GM23338 (cell line): ENCODE measurements at regions not wholly inside any gene's neighbourhood (a gene's known extent, or its start where the extent isn't known, plus 50 kb on each side); places are given as distances from the start of the nearest gene placed in this dataset.

Source experiments
- ATAC-seq: fragments of 200-7000 bp; cut with Tn5 transposase; 3 replicates; pipeline ENCODE4 v1.9.1; 2020
- DNase-seq: peaks from one replicate; pipeline ENCODE4 v3.0.0-alpha.2; 2015; ENCODE audit warnings: low spot score
- H2AFZ ChIP-seq: fragments of 200-600 bp; sonication (generic); 2 replicates; pipeline ENCODE4 v1.8.0; 2016; ENCODE audit warnings: antibody characterized with exemption, mild to moderate bottlenecking, moderate library complexity
- H3F3A ChIP-seq: fragments of 200-600 bp; sonication (generic); replicated peaks from 2 replicates; pipeline ENCODE4 v1.8.0; 2017; ENCODE audit warnings: antibody characterized with exemption, mixed run types, low read depth
- H3K27ac ChIP-seq: fragments of 200-600 bp; sonication (generic); 2 replicates; pipeline ENCODE4 v1.6.1; 2016; ENCODE audit warnings: low read depth
- H3K27me3 ChIP-seq: fragments of 200-600 bp; sonication (generic); 2 replicates; pipeline ENCODE4 v1.8.0; 2016; ENCODE audit warnings: mild to moderate bottlenecking, mixed run types, moderate library complexity; ENCODE audit not compliant: insufficient read depth
- H3K36me3 ChIP-seq: fragments of 200-600 bp; sonication (generic); 2 replicates; pipeline ENCODE4 v1.8.0; 2016; ENCODE audit warnings: mild to moderate bottlenecking; ENCODE audit not compliant: insufficient read depth
- H3K4me1 ChIP-seq: fragments of 200-600 bp; sonication (generic); 2 replicates; pipeline ENCODE4 v1.8.0; 2016; ENCODE audit warnings: mild to moderate bottlenecking, moderate library complexity; ENCODE audit not compliant: insufficient read depth
- H3K4me2 ChIP-seq: fragments of 200-600 bp; sonication (generic); 2 replicates; pipeline ENCODE4 v1.7.1; 2017; ENCODE audit warnings: mixed run types
- H3K4me3 ChIP-seq: fragments of 200-600 bp; sonication (generic); 2 replicates; pipeline ENCODE4 v1.6.1; 2016; ENCODE audit warnings: mixed run types
- H3K79me2 ChIP-seq: fragments of 200-600 bp; sonication (generic); replicated peaks from 2 replicates; pipeline ENCODE4 v1.8.0; 2017; ENCODE audit warnings: mild to moderate bottlenecking; ENCODE audit not compliant: insufficient read depth
- H3K9me2 ChIP-seq: fragments of 200-600 bp; sonication (generic); 2 replicates; pipeline ENCODE4 v1.8.0; 2017; ENCODE audit not compliant: insufficient read depth
- H4K20me1 ChIP-seq: fragments of 200-600 bp; sonication (generic); replicated peaks from 2 replicates; pipeline ENCODE4 v1.8.0; 2017; ENCODE audit warnings: mild to moderate bottlenecking; ENCODE audit not compliant: insufficient read depth
- H3K27ac Mint-ChIP-seq: 2 replicates; pipeline ENCODE4 v1.8.0; 2020; ENCODE audit warnings: inconsistent platforms, mild to moderate bottlenecking, moderate library complexity, mixed read lengths
- H3K27me3 Mint-ChIP-seq: 3 replicates; pipeline ENCODE4 v1.8.0; 2022; ENCODE audit warnings: low read depth, mild to moderate bottlenecking, moderate library complexity, mixed read lengths, inconsistent platforms; ENCODE audit not compliant: insufficient read depth, poor library complexity
- H3K36me3 Mint-ChIP-seq: 3 replicates; pipeline ENCODE4 v1.8.0; 2021; ENCODE audit warnings: low read depth, mild to moderate bottlenecking, inconsistent platforms, moderate library complexity, mixed read lengths
- H3K4me1 Mint-ChIP-seq: 3 replicates; pipeline ENCODE4 v1.8.0; 2020; ENCODE audit warnings: mild to moderate bottlenecking, inconsistent platforms, mixed read lengths
- H3K4me3 Mint-ChIP-seq: 3 replicates; pipeline ENCODE4 v1.8.0; 2021; ENCODE audit warnings: moderate library complexity, mild to moderate bottlenecking, inconsistent platforms, mixed read lengths
- H3K9me3 Mint-ChIP-seq: 3 replicates; pipeline ENCODE4 v1.8.0; 2020; ENCODE audit warnings: moderate library complexity, mild to moderate bottlenecking, inconsistent platforms, mixed read lengths
- EZH2 ChIP-seq: fragments of 200-600 bp; sonication (generic); IDR thresholded peaks from one replicate; pipeline ENCODE4 v1.8.0; 2017; ENCODE audit warnings: antibody characterized with exemption, mild to moderate bottlenecking, low read depth; ENCODE audit not compliant: unreplicated experiment
- EZH2phosphoT487 ChIP-seq: fragments of 200-600 bp; sonication (generic); IDR thresholded peaks from one replicate; pipeline ENCODE4 v1.8.1; 2018; ENCODE audit warnings: antibody characterized with exemption; ENCODE audit not compliant: unreplicated experiment
- POLR2AphosphoS5 ChIP-seq: IDR thresholded peaks from 2 replicates; pipeline ENCODE4 v1.6.1; 2016; ENCODE audit warnings: antibody characterized with exemption, low read depth
- TF ChIP-seq, protein P1 (sequence below), 2 experiments: fragments of 200-600 bp in 1 of 2; sonication (generic) in 1 of 2; conservative IDR thresholded peaks; 2 replicates each; pipeline versions ENCODE4 v1.5.1 to v1.6.1; 2016 to 2017; ENCODE audit warnings: antibody characterized with exemption in 2 of 2, low read depth in 2 of 2, mild to moderate bottlenecking in 2 of 2, moderate library complexity in 1 of 2
- TF ChIP-seq, protein P2 (sequence below): IDR thresholded peaks from one replicate; pipeline ENCODE4 v1.6.1; 2018; ENCODE audit warnings: antibody characterized with exemption; ENCODE audit not compliant: unreplicated experiment
- TF ChIP-seq, protein P3 (sequence below): IDR thresholded peaks from 2 replicates; pipeline ENCODE4 v1.6.1; 2016; ENCODE audit warnings: antibody characterized with exemption

DNA sequence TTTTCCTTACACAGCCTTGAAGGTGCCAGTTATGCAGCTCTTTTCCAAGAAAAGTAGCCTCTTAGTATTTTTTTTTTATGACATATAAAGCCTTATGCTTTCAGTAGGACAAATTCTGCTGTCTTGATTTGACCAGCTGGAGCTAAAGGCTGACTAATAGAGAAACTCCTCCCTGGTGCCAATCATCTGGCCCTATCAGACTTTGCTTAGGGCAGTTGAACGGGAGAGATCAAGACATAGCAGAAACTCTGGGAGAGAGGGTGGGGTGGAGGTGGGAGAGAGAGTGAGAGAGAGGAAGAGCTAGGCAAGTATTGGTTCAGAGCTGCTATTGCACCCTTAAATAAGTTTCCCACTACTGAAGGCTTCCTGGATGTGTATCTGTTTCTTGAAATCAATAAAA lies 100.2 kb downstream of the SEC61B start (continued):
- TF ChIP-seq, protein P1, sequence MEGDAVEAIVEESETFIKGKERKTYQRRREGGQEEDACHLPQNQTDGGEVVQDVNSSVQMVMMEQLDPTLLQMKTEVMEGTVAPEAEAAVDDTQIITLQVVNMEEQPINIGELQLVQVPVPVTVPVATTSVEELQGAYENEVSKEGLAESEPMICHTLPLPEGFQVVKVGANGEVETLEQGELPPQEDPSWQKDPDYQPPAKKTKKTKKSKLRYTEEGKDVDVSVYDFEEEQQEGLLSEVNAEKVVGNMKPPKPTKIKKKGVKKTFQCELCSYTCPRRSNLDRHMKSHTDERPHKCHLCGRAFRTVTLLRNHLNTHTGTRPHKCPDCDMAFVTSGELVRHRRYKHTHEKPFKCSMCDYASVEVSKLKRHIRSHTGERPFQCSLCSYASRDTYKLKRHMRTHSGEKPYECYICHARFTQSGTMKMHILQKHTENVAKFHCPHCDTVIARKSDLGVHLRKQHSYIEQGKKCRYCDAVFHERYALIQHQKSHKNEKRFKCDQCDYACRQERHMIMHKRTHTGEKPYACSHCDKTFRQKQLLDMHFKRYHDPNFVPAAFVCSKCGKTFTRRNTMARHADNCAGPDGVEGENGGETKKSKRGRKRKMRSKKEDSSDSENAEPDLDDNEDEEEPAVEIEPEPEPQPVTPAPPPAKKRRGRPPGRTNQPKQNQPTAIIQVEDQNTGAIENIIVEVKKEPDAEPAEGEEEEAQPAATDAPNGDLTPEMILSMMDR (conservative IDR thresholded peaks at IDR 0.05; ENCODE audit: low read depth in 2 of 2) = no peak
- TF ChIP-seq EZH2phosphoT487 (no peak), EZH2 (no peak), POLR2AphosphoS5 (no peak)
- TF ChIP-seq, protein P2, sequence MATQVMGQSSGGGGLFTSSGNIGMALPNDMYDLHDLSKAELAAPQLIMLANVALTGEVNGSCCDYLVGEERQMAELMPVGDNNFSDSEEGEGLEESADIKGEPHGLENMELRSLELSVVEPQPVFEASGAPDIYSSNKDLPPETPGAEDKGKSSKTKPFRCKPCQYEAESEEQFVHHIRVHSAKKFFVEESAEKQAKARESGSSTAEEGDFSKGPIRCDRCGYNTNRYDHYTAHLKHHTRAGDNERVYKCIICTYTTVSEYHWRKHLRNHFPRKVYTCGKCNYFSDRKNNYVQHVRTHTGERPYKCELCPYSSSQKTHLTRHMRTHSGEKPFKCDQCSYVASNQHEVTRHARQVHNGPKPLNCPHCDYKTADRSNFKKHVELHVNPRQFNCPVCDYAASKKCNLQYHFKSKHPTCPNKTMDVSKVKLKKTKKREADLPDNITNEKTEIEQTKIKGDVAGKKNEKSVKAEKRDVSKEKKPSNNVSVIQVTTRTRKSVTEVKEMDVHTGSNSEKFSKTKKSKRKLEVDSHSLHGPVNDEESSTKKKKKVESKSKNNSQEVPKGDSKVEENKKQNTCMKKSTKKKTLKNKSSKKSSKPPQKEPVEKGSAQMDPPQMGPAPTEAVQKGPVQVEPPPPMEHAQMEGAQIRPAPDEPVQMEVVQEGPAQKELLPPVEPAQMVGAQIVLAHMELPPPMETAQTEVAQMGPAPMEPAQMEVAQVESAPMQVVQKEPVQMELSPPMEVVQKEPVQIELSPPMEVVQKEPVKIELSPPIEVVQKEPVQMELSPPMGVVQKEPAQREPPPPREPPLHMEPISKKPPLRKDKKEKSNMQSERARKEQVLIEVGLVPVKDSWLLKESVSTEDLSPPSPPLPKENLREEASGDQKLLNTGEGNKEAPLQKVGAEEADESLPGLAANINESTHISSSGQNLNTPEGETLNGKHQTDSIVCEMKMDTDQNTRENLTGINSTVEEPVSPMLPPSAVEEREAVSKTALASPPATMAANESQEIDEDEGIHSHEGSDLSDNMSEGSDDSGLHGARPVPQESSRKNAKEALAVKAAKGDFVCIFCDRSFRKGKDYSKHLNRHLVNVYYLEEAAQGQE = no peak
- TF ChIP-seq, protein P3, sequence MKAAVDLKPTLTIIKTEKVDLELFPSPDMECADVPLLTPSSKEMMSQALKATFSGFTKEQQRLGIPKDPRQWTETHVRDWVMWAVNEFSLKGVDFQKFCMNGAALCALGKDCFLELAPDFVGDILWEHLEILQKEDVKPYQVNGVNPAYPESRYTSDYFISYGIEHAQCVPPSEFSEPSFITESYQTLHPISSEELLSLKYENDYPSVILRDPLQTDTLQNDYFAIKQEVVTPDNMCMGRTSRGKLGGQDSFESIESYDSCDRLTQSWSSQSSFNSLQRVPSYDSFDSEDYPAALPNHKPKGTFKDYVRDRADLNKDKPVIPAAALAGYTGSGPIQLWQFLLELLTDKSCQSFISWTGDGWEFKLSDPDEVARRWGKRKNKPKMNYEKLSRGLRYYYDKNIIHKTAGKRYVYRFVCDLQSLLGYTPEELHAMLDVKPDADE = no peak

DNA sequence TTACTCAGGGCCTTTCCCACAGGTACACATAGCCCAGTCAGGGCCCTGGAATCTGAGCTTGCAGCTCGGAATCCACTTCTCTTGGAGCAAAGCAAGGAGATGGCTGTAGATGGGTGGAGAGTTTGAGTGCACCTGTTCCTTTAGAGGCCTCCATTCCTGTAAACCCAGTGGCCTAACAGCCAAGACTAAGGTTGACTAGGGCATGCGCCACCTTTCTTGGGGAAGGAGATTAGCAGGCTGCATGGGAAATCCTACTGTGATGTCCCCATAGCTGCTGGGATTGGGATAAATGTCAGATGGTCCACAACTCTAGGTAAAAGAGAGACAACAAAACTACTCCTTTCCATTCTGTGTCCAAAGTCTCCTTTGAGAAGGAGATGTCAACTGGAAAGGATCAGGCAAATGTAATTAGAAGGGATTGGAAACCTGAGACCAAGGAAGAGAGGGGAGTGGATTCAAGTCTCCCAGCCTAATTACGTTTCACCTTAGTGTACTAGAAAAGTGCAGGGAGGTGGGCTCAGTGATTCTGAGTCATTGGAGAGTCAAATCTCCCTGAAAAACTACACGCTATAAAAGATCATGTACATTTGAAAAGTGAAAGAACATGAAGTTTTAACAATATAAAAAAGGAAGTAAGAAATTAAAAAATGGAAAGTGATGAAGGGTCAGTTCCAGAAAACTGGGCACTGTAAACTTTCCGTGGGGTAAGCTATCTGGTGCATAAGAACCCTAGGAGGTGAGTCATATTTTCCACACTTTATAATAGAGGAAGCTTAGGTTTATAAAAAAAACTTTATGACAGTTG lies 104.2 kb downstream of the SEC61B start:
- no peaks in the 10 kb centered on the region for H3K79me2 ChIP-seq
- no peak overlapping the region for H3K4me3 Mint-ChIP-seq
- no peaks in the 10 kb centered on the region for H3K27me3 Mint-ChIP-seq
- no peaks in the 10 kb centered on the region for H3K9me3 Mint-ChIP-seq
- H3K4me3 ChIP-seq = no peak overlapping the region
- H3K4me1 Mint-ChIP-seq = peaks cover 5% of the 10 kb centered on the region
- 0 out of 2 replicates have a peak, but pooled peaks cover 2% of the 10 kb centered on the region for H3K4me1 ChIP-seq
- H3K27me3 ChIP-seq = no peaks in the 10 kb centered on the region
- TF ChIP-seq, protein P1 (conservative IDR thresholded peaks at IDR 0.05; ENCODE audit: low read depth in 2 of 2) = peak; percentile 41 to 56
- no peak for TF ChIP-seq EZH2
- peak; percentile 42 for DNase-seq
- 0 out of 2 replicates have a peak, but pooled peaks cover 4% of the 10 kb centered on the region for H3K9me2 ChIP-seq
- no peaks in the 10 kb centered on the region for H4K20me1 ChIP-seq
- no peak overlapping the region for H3K4me2 ChIP-seq
- peak; percentile 61 for ATAC-seq
- no peaks in the 10 kb centered on the region for H3F3A ChIP-seq
- no peak overlapping the region for H3K27ac Mint-ChIP-seq
- H3K36me3 Mint-ChIP-seq = no peaks in the 10 kb centered on the region
- H3K36me3 ChIP-seq = no peaks in the 10 kb centered on the region
- H3K27ac ChIP-seq = no peak overlapping the region
- 0 out of 2 replicates have a peak overlapping the region, but pooled peaks have one; percentile 3 for H2AFZ ChIP-seq
